ENCODE measurements at regions not wholly inside any gene's neighbourhood (a gene's known extent, or its start where the extent isn't known, plus 50 kb on each side); places are given as distances from the start of the nearest gene placed in this dataset.

- no peak for DNase-seq
These were observed 478.2 kb downstream of the NPHP4 start for GRCh38 chr1:5513846-5514526.

GRCh38 chr1:5513179-5513578, 479.0 kb downstream of the NPHP4 start:
- no peak for DNase-seq

- no peak for DNase-seq
These were observed 480.7 kb downstream of the NPHP4 start for GRCh38 chr1:5511381-5512097.

- DNase-seq = peak in 1 of 2 donors; percentile 5
These were observed 482.4 kb downstream of the NPHP4 start for GRCh38 chr1:5509664-5510452.

- DNase-seq = no peak
These were observed 483.4 kb downstream of the NPHP4 start for GRCh38 chr1:5508669-5509330.

GRCh38 chr1:5507340-5507739, 484.9 kb downstream of the NPHP4 start:
- no peak for DNase-seq

- DNase-seq = no peak
These were observed 485.6 kb downstream of the NPHP4 start for GRCh38 chr1:5506634-5507033.

- no peak for DNase-seq
These were observed 486.3 kb downstream of the NPHP4 start for GRCh38 chr1:5505944-5506343.

- no peak for DNase-seq
These were observed 487.9 kb downstream of the NPHP4 start for GRCh38 chr1:5504364-5504740.

- DNase-seq = no peak
These were observed 488.5 kb downstream of the NPHP4 start for GRCh38 chr1:5503556-5504363.

GRCh38 chr1:5502311-5503194, 489.7 kb downstream of the NPHP4 start:
- no peak for DNase-seq

- no peak for DNase-seq
These were observed 490.9 kb downstream of the NPHP4 start for GRCh38 chr1:5501206-5501930.

GRCh38 chr1:5500541-5500940, 491.7 kb downstream of the NPHP4 start:
- no peak for DNase-seq

- DNase-seq = no peak
These were observed 494.7 kb downstream of the NPHP4 start for GRCh38 chr1:5497503-5497902.

GRCh38 chr1:5495596-5496410, 496.4 kb downstream of the NPHP4 start:
- DNase-seq = no peak

- DNase-seq = no peak
These were observed 497.7 kb downstream of the NPHP4 start for GRCh38 chr1:5494518-5494917.

GRCh38 chr1:5493851-5494311, 498.3 kb downstream of the NPHP4 start:
- no peak for DNase-seq

- no peak for DNase-seq
These were observed 498.9 kb downstream of the NPHP4 start for GRCh38 chr1:5493275-5493674.

GRCh38 chr1:5492846-5493245, 499.4 kb downstream of the NPHP4 start:
- DNase-seq = no peak

All from bone marrow (tissue), 2 donors.